Activated T-cell treated with anti-CD3 and anti-CD28 coated beads, Interleukin-2, amount 50 U/mL, for 48 hours (primary cell): ENCODE measurements at regions not wholly inside any gene's neighbourhood (a gene's known extent, or its start where the extent isn't known, plus 50 kb on each side); places are given as distances from the start of the nearest gene placed in this dataset.

Source experiments
- DNase-seq, 2 experiments: peaks; one replicate each; pipeline ENCODE4 v3.0.0-alpha.2; 2020

DNA sequence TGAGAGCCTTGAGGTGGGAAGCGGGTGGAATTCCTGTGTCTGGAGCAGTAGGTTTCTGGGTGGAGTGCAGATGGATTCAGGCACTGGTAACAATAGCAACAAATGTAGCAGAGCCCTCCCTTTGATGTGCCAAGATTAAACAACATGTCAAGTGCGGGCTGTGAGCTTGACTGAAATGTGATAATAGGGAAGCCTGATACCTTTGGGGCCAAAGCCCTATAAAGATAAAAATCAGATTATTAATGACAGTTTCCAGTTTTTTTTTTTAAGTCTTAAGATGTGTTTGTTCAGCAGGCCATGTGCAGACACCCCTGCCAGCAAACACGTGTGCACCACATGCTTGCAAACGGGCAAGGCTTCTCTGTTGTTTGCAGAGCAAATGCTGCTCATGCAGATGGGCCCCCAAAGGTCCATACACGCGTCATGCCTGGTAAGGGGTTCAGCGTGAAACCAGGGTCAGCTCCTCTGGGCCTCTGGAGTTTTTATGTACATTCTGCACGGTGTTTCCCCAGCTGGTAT lies 193.2 kb downstream of the GADD45G start:
- DNase-seq = no peak

DNA sequence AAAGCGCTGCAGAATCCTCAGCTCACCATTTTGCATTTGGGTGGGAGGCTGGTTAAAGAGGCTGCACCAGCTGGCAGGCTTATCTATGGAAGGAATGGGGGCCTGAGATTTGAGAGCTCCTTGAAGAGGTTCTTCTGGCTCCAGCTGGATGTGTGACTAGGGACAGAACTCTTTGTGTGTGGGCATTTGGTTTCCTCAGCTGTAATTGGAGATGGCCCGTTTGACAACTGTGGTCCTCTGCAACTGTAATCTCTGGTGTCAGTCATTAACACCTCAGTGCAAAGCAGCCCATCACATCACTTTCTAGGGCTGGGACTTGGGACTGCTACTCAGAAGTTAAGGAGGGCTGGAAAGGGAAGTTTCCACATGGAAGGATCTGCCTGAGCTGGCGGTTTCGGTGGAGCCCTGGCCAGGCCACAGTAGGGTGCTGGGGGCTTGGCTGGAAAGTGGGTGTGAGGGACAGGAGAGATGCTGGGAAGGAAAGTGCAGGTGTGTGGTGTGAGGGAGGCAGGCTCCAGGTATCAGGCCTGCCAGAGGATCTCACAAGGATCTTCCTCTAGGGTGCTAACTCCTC lies 193.8 kb downstream of the GADD45G start:
- DNase-seq = no peak

DNA sequence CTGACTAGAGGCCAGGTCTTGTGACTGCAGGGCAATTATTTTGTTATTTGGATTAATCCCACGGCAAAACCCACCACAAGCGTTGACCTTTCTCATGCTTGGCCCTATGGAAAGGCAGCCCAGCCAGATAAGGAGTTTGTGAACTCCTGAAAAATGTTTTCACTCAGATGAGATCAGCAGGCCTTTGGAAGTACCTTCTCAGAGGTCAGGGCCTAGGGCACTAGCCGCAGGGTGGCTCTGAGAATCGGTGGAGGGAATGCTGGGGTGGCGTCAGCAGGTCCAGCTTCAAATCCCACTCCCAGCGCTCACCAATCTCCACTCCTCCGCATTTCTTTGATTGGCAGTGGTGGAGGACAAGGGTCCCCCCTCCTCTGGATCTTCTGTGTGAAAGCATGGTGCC lies 194.4 kb downstream of the GADD45G start:
- DNase-seq = no peak

DNA sequence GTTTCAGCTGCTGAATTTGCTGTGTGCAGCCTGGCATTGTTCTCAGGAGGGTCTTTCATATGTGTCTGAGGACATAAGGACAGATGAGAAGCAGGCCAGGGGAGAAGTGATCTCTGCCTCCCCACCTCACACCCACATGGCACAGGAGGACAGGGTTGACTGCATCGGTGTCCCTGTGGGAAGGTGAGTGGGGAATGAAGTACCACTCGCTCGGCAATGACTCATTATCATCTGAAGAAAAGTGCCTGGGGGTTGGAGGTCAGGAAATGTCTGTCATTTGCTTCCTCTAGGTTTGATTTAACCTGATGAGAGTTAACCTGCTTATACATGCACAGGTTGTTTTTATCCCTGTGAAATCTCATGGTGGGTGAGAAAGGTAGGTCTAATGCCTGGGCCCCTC lies 195.0 kb downstream of the GADD45G start:
- DNase-seq = no peak

DNA sequence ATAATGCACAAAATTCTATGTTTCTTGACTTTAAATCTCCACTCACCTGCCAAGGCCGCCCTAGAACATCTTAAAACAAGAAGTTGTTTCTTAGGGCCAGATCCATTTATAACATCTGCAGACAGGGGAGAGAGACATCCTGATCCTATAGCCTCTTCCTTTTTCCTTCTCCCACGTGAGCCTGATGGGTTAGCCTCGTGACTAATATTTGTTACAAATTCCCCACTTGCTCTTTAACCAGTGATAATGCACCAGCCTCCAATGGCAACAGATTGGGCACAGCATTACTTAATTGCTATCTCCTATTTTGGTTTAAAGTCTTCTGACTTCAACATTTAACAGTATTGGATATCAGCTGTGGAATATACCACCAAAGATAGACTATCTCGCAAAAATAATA lies 196.5 kb downstream of the GADD45G start:
- no peak for DNase-seq

DNA sequence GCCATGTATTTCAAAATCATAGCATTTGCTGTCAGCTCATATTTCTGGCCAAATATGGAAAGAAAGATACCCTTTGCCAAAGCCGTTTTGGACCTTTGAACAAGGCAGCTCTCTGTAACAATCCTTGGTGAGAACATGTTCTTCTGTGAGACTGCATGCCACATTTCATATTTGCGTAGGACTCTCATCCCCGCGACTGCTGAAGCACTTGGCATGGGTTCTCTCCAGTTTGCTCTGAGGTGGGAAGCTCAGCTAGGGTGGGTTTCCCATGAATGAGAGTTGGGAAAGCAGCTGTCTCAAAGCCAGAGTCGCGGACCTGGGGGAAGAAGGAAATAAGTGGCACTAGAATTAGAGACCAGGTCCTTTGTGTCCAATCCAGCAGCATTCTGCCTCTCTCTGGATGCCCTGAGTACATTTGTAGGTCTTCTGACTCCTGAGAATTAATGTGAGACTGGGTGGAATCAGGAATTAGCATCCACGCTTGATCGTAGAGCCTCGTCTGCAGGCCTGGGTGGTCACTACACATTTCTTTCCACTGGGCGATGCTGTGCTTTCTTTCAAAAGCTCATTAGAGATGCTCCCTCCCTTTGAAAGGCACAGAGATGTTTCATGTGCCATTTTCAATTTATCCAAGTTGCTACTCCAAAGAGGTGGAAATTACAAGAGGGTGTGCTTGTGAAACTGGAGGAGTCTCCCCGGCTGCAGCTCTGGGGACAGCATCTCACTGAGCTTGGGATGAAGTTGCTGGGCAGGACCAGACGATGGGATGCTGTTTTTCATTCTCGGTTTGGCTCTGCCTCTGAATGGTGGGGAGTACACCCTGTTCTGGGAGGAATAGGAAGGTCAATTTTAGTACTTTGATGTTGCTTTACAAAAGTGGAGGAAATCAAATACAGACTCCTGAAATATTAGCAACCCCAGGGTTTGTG lies 197.2 kb downstream of the GADD45G start:
- DNase-seq = no peak

DNA sequence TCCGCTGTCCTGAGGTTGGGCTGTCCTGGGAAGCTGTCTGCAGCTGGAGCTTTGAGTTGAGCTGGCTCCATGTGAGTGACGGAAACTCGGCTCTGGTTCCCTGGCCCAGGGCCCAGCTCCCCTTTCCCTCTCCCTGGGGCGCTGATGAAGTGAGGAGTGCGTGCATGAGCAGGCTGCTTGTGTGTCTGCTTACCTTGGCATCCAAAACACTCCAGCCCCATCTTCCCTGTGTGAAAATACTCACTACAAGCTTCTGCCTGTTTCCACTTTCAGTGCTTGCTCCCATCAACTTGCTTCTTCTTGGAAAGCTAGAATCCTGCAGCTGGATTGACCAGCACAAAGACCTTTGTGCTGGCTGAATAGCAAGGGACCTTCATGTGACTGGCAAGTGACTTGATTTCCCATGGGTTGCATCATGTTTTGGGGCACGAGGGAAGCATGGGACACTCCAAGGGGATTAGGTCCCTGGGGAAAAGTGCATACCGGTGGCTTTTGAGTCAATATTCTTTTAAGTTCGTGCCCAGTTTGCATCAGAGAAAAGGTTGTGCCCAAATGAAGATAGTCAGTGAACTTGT lies 198.1 kb downstream of the GADD45G start:
- no peak for DNase-seq

DNA sequence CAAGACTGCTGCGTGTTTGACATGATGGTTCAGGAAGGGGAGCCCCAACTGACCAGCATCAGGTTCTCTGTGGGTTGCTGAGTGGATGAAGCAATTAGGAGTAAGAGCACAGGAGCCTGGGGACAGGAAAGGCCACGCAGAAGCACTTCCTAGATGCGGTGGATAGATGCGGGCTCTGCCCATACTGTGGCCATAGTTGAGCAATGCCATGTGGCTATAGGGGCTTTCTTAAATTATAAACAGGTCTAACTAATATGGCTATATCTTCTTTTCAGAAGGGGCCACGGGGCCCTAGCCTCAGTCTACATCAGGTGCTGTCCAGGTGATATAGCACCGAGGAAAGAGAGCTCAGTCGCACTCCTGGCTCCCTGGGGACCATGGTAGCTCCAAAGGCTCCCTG lies 198.6 kb downstream of the GADD45G start:
- no peak for DNase-seq

DNA sequence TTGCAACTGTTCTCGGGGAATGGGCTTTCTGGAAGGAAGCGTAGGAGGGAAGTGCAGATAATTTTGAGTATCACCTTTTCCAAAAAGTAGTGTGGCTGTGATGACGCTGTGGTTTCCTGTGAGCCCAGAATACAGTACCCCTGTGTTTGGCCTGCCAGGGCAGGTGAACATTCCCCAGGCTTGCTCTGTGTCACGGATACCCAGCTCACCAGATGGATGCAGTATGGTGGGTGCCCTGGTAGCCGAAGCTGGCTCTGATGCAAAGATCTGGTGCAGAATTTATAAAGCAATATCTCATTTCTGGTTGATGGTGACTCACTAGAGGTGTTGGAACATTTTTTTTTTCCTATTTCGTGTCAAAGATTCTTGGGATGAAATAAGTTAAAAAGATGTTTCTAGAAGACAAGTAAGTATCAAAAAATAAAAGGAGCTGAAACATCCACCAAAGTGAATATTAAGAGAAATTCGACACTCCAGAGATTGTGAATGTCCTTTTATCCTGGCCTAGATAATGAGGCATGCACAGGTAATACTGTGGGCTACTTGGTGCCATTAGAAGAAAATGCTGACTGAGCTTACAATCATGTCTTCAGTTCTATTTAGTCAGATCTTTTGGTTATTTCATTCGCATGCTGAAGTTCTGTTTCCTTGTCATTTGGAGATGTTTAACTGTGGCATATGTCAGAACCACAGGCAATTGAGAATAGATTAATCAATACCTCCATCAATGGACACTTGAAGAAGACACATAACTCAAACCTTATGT lies 200.1 kb downstream of the GADD45G start:
- no peak for DNase-seq

DNA sequence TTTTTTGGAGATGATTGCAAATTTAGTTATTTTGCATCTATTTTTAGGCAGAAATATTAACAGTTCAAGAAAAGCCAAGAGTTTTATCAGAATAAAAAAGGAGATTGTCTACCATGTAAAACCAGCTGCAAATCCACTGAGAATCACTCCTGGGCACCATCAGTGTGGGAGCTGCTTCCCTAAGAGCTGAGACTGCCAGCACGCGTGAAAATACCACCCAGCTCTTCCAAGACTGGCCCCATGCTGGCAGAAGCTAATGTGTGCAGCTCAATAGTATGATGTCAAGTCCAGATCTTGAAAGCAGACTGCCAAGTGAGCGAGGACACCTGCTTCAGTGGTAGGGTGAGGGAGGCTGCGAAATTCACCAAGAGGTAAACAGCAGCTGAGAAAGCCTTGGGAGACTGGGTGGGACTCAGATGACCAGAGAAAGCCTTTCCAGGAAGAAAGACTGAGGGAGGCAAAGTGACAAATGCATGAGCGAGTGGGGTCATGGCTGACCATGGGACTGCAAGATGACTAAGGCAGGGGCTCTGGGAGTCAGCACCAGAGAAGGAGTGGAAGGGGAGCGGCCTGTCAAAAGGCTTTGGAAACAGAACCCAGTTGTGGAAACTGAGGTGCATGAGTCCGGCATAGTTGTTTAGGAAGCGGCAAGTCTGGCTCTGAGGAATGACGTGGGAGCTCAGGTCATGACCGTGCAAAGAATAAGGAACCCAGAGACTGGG lies 200.9 kb downstream of the GADD45G start:
- DNase-seq = no peak

DNA sequence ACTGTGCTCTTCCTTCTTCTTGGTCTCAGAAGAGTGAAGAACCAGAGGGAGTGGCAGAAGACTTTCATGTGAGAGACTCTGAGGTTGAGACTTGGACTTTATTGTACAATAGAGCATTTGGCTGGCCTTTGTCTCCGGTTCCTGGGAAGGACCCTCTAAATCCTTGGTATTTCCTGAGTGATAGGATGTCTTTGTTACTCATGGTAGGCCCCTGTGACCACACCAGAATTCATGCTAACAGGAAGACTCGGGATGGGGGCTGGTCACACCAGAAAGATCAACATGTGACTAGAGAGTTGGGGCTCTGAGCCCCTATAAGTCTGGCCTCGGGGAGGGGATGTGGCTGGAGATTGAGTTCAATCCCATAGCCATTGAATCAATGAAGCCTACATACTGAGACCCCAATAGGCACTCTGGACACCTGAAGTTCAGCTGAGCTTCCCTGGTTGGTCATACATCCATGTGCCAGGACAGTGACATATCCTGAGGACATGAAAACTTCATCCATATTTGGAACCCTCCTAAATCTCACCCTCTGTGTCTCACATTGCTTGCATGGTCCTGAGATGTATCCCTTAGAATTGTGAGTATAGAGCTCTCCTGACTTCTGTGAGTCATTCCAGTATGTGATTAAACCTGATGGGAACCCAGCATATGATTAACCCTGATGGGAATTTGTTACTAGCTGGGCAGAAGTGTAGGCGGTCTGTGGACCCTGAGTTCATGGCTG lies 201.7 kb downstream of the GADD45G start:
- DNase-seq = no peak

DNA sequence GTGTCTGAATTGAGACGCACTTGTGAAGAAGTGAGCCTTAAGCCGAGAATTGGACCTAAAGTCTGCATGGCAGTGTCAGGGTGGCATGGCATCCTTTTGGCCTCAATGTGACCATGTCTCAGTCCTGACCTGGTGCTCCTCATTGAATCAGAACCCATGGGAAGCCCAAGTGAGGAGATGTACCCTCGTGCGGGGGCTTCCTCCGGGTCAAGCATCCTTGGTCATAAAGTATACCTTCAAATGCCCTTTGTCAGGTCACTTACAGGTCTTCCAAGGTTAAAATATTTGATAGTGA lies 202.2 kb downstream of the GADD45G start:
- DNase-seq = no peak

DNA sequence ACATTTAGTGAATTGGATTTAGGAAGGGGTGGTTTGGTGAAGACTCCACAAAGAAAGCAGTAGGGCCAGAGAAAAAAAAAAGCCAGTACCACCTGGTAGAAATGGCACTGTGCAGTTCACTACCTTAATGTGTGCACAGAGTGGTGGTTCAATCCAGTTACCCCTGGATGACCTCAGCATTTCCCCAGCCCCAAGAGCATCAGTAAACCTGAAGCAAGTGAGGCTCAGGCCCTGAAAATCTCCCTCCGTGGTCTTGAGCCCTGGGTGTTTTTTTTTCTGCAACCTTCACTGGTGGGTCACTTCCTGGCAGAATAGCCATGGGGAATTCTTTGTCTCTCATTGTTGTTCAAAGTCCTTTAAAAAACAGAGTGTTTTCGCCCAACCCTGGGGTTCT lies 202.9 kb downstream of the GADD45G start:
- no peak for DNase-seq

DNA sequence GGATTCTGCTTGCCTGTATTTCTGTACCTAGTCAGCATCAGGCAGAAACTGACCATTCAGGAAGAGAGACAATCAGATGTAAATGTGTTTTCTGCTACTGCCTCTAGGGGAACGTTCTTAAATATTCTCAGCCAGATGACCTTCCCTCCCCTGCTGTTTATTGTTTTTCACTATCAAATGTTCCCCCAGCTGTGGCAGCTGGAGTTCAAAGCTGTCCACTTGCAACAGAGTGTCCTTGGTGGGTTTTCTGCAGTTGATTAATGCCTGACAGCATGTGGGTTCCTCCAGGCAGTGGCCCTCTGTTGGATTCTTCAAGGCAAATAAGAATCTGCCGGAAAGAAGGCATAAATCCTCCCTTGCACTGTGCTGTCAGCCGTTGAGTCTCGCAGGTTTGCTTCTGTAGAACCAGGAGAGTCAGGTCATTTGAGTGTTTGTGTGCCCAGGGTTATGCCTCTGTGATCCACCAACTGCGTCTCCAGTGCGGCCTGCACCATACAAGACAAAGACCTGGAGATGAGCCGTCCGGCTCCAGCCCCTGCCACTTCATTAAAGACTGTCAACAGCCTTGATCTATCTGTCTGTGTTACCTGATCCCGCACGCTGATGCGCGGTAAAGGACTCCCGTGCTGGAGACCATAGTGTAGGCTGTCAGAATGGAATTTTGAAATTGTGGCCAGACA lies 203.4 kb downstream of the GADD45G start:
- DNase-seq = no peak

DNA sequence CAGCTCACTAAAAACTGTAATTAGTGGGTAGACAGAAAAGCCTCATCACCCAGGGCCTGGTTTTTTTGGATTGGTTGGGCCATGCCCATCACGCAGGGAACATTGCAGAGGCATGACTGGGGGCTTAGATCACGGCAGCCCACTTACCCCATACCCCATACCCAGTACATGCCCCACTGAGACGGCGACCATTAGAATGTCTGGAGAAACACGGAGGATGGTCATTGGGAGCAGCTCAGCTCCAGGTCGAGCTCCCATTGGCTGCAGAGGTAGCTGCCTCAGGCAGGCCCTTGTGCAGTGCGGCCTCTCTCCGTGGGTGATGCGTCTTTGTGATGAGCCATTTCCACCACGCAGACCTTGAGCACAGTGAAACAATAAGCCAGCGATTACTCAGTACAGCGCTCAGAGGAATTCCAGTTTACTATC lies 204.0 kb downstream of the GADD45G start:
- DNase-seq = no peak

DNA sequence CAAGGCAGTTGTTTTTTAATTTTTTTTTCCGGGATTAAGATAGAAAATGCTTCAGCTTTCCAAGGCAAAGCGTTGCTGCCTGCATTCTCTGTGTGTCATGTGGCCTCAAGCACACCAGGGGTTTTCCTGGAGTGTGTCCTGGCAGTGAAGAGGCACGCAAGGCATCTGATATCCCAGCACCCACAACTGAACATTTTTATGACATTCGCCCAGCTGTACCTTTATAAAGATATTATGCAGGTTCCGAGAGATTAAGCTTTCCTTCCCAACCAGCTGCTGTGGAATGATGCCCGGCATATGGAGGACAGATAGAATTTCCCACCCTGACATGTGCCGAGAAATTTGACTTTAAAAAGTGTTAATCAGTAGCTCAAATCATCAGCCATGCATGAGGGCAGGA lies 205.6 kb downstream of the GADD45G start:
- no peak for DNase-seq

DNA sequence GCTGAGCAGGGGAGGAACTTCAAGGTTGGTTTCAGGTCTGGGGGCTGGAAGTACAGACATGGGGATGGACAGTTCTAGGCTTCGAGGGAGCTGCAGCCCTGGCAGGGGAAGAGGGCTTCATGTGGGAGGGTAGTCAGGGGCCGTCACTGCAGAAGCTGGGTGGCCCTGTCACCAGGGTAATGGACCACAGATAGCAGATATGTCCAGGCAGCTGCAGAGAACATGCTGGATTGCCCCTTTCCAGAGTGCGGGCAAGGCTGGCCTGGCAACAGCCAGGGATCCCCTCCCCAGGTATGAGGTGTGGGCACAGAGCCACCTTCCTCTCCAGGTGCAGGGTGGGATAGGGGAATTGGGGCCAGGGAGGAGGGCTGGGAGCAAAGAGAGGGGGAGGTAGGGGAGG lies 206.5 kb downstream of the GADD45G start:
- DNase-seq = no peak

DNA sequence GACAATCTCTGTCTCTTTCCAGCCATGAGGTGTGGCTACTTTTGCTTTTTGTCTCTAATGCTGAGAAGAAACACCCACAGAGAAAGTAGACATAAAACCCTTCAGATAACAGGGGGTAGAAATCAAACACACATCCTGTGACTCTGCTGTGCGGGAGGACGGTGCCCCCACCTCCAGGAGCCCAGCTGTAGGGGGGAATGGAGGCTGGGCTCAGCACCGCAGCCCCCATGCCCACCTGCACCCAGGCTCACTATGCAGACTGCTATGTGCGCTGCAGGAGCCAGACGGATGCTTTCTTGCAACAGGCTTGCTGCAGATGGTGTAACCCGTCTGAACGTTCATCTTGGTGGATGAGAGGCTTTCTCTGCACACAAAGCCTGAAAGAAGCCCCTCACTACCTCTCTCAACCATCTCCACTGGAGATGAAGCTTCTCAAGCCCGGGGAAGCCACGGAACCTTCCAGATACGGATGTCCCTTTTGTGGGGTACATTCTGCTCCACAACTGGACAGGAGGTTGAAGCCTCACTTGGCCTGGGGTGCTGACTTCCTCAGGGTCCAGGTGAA lies 207.2 kb downstream of the GADD45G start:
- no peak for DNase-seq

DNA sequence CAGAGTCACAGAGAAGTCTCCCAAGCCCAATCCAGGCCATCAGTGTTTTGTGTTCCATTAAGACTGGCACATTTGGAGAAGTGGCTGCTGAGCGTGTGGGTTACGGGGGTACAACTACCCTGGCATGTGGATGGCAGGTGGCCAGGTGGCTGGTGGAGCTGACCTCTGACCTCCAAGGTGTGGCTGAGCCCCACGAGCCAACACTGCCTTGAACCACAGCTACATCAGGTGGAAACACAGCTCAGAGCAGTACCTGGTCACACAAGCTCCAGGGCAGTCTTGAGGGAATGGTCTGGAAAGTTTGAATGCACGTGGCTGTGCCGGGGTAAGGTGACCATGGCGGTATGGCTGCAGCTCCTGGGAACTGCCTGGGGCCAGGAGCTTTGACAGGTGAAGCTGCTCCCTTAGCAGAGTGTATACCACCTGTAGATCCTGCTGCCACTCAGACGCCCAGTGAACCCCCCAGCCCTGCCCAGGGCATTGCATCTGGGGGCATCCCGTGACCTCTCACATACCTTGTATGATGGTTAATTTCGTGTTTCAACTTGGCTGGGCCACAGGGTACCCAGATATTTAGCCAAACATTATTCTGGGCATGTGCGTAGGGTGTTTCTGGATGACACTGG lies 207.9 kb downstream of the GADD45G start:
- DNase-seq = no peak

DNA sequence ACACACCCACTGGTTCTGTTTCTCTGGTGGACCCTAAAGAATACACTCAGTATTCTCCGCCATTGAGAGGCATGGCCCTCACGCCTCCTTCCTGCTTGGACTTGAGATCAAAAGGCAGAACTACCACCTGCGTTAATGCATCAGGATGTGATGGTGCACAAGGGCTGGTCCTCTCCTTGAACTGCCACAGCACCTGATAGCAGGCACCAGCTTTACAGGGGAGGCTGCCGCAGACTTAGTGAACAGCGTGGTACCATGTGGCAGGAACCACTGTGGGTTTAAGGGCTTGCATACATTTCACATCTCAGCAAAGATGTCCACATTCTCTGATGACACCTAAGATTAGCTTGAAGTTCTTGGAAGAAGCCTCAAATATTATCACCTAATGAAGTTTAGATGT lies 208.7 kb downstream of the GADD45G start:
- DNase-seq = no peak
